Peyer's patch (tissue), 4 donors: ENCODE measurements at regions not wholly inside any gene's neighbourhood (a gene's known extent, or its start where the extent isn't known, plus 50 kb on each side); places are given as distances from the start of the nearest gene placed in this dataset.

ENCODE experiments used
- POLR2A ChIP-seq, 2 donors: fragments of 450-650 bp; IDR thresholded peaks; one replicate each; pipeline ENCODE4 v1.5.1; 2017; ENCODE audit warnings: antibody characterized with exemption in 2 of 2, mild to moderate bottlenecking in 2 of 2, moderate library complexity in 2 of 2
- TF ChIP-seq, protein P1 (sequence below), 6 experiments: fragments of 450-650 bp in 4 of 6; fragments of 200-600 bp in 2 of 6; sonication (generic) in 1 of 6; IDR thresholded peaks; one replicate each; pipeline ENCODE4 v1.5.1; 2017 to 2019; ENCODE audit warnings: antibody characterized with exemption in 6 of 6, mild to moderate bottlenecking in 3 of 6, moderate library complexity in 1 of 6

DNA sequence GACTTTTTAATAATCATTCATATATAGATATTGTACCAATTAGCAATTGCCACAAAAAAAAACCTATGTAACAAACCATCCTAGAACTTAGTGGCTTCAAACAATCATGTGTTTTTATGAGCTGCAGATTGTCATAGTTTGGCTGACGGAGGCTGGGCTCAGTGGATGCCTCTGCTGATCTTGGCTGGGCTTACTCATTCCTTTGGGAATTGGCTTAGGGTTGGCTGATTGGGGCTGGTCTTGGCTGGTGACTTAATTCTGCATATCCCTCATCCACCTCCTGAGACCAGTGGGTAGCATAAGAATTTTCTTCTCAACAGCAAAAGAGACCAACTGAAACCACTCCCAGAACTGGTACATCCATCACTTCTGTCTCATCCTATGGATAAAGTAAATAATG is 57.9 kb upstream of the PHF21B start:
- TF ChIP-seq POLR2A (IDR thresholded peaks at IDR 0.05), result no peak
- TF ChIP-seq, protein P1, sequence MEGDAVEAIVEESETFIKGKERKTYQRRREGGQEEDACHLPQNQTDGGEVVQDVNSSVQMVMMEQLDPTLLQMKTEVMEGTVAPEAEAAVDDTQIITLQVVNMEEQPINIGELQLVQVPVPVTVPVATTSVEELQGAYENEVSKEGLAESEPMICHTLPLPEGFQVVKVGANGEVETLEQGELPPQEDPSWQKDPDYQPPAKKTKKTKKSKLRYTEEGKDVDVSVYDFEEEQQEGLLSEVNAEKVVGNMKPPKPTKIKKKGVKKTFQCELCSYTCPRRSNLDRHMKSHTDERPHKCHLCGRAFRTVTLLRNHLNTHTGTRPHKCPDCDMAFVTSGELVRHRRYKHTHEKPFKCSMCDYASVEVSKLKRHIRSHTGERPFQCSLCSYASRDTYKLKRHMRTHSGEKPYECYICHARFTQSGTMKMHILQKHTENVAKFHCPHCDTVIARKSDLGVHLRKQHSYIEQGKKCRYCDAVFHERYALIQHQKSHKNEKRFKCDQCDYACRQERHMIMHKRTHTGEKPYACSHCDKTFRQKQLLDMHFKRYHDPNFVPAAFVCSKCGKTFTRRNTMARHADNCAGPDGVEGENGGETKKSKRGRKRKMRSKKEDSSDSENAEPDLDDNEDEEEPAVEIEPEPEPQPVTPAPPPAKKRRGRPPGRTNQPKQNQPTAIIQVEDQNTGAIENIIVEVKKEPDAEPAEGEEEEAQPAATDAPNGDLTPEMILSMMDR (IDR thresholded peaks at IDR 0.05), result no peak
